Neural cell (in vitro differentiated cells): ENCODE measurements at regions not wholly inside any gene's neighbourhood (a gene's known extent, or its start where the extent isn't known, plus 50 kb on each side); places are given as distances from the start of the nearest gene placed in this dataset.

Source experiments
- H2AFZ ChIP-seq: fragments of 200-600, 300-800 bp; sonication (generic), shearing (Covaris generic); 2 replicates; pipeline ENCODE4 v1.6.0; 2014; ENCODE audit warnings: low read depth, mild to moderate bottlenecking, antibody characterized with exemption, low read length, moderate library complexity
- H3F3A ChIP-seq: fragments of 200-600 bp; shearing (Covaris generic); 2 replicates; pipeline ENCODE4 v1.6.1; 2016; ENCODE audit warnings: mild to moderate bottlenecking, moderate library complexity, mixed read lengths, antibody characterized with exemption, low read length; ENCODE audit not compliant: insufficient read depth, poor library complexity, severe bottlenecking
- H3K27ac ChIP-seq: fragments of 200-600, 300-800 bp; sonication (generic), shearing (Covaris generic); 2 replicates; pipeline ENCODE4 v1.5.1; 2014; ENCODE audit warnings: mild to moderate bottlenecking, low read length, moderate library complexity
- H3K27me3 ChIP-seq: fragments of 300-800, 200-600 bp; sonication (generic), shearing (Covaris generic); 2 replicates; pipeline ENCODE4 v1.6.0; 2014; ENCODE audit warnings: mild to moderate bottlenecking, low read depth, low read length, moderate library complexity; ENCODE audit not compliant: insufficient read depth
- H3K36me3 ChIP-seq: fragments of 300-800, 200-600 bp; sonication (generic), shearing (Covaris generic); 2 replicates; pipeline ENCODE4 v1.5.1; 2014; ENCODE audit warnings: mild to moderate bottlenecking, antibody characterized with exemption, low read length, moderate library complexity; ENCODE audit not compliant: insufficient read depth
- H3K4me2 ChIP-seq: fragments of 300-800, 200-600 bp; sonication (generic), shearing (Covaris generic); 2 replicates; pipeline ENCODE4 v1.6.0; 2014; ENCODE audit warnings: mild to moderate bottlenecking, low read length
- H3K4me3 ChIP-seq: fragments of 300-800, 200-600 bp; sonication (generic), shearing (Covaris generic); 2 replicates; pipeline ENCODE4 v1.5.1; 2014; ENCODE audit warnings: mild to moderate bottlenecking, low read length, moderate library complexity
- H3K79me2 ChIP-seq: fragments of 200-600 bp; shearing (Covaris generic); replicated peaks from 2 replicates; pipeline ENCODE4 v1.6.0; 2014; ENCODE audit warnings: mild to moderate bottlenecking, low read length, moderate library complexity; ENCODE audit not compliant: insufficient read depth
- H3K9ac ChIP-seq: fragments of 300-800, 200-600 bp; sonication (generic), shearing (Covaris generic); 2 replicates; pipeline ENCODE4 v1.6.1; 2016; ENCODE audit warnings: mild to moderate bottlenecking, low read length, mixed read lengths
- H3K9me2 ChIP-seq: fragments of 200-600 bp; shearing (Covaris generic); 2 replicates; pipeline ENCODE4 v1.6.1; 2016; ENCODE audit warnings: mild to moderate bottlenecking, low read length, mixed read lengths; ENCODE audit not compliant: insufficient read depth
- H3K9me3 ChIP-seq: fragments of 200-600, 300-800 bp; sonication (generic), shearing (Covaris generic); 2 replicates; pipeline ENCODE4 v1.6.1; 2016; ENCODE audit warnings: mild to moderate bottlenecking, mixed run types, low read length, moderate library complexity, mixed read lengths
- H4K20me1 ChIP-seq: fragments of 200-600 bp; shearing (Covaris generic); 2 replicates; pipeline ENCODE4 v1.6.1; 2016; ENCODE audit warnings: mild to moderate bottlenecking, mixed run types; ENCODE audit not compliant: insufficient read depth
- EP300 ChIP-seq: fragments of 450-650 bp; conservative IDR thresholded peaks from 2 replicates; pipeline ENCODE4 v1.6.1; 2014; ENCODE audit warnings: antibody characterized with exemption, mild to moderate bottlenecking, moderate library complexity; ENCODE audit not compliant: poor library complexity, severe bottlenecking
- EZH2 ChIP-seq: fragments of 200-600, 300-800 bp; shearing (Covaris generic), sonication (generic); IDR thresholded peaks from 2 replicates; pipeline ENCODE4 v1.6.1; 2014; ENCODE audit warnings: antibody characterized with exemption, low read length, borderline replicate concordance, mild to moderate bottlenecking; ENCODE audit not compliant: insufficient read depth, poor library complexity, severe bottlenecking
- MXI1 ChIP-seq: fragments of 450-650 bp; conservative IDR thresholded peaks from 2 replicates; pipeline ENCODE4 v1.6.1; 2014; ENCODE audit warnings: antibody characterized with exemption, mild to moderate bottlenecking; ENCODE audit not compliant: poor library complexity, severe bottlenecking
- POLR2AphosphoS5 ChIP-seq: IDR thresholded peaks from 2 replicates; pipeline ENCODE4 v1.6.1; 2012
- RAD21 ChIP-seq: fragments of 450-650 bp; conservative IDR thresholded peaks from 2 replicates; pipeline ENCODE4 v1.6.1; 2014; ENCODE audit warnings: antibody characterized with exemption, mild to moderate bottlenecking, moderate library complexity
- SMC3 ChIP-seq: fragments of 450-650 bp; conservative IDR thresholded peaks from 2 replicates; pipeline ENCODE4 v1.6.1; 2014; ENCODE audit warnings: antibody characterized with exemption, mild to moderate bottlenecking, moderate library complexity; ENCODE audit not compliant: poor library complexity
- TAF1 ChIP-seq: IDR thresholded peaks from 2 replicates; pipeline ENCODE4 v1.6.1; 2012; ENCODE audit warnings: low read depth
- TF ChIP-seq, protein P1 (sequence below): fragments of 450-650 bp; IDR thresholded peaks from 2 replicates; pipeline ENCODE4 v1.5.1; 2014; ENCODE audit warnings: antibody characterized with exemption, mild to moderate bottlenecking, moderate library complexity; ENCODE audit not compliant: poor library complexity, severe bottlenecking
- TF ChIP-seq, protein P2 (sequence below): IDR thresholded peaks from 2 replicates; pipeline ENCODE4 v1.6.1; 2012; ENCODE audit warnings: borderline replicate concordance

DNA sequence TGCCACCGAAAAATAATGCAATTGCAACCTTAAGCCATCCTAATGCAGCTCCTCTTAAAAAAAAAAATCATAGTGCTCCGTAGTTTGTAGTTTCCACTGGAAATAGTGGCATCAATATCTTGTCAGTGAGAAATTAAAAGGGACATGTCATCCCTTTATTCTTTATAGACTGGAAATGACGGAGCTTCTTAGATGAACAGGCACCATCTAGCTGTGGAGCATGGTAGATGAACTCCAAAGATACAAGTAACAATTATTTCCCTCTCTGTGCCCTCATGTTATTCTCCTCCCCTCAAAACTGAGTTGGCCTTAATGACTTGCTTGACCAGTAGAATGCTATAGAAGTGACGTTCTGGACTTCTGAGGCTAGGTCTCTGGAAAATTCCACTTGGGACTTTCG lies 268.1 kb upstream of the SPTLC3 start:
- Histone ChIP-seq H3K79me2 (no peaks in the 10 kb centered on the region), H3K27ac (no peak overlapping the region), H3K9me2 (no peaks in the 10 kb centered on the region), H3K9ac (no peak overlapping the region), H3K9me3 (no peaks in the 10 kb centered on the region), H3K4me2 (no peak overlapping the region), H4K20me1 (no peaks in the 10 kb centered on the region), H3K4me3 (no peak overlapping the region), H3F3A (no peaks in the 10 kb centered on the region), H3K36me3 (no peaks in the 10 kb centered on the region), H2AFZ (no peak overlapping the region), H3K27me3 (no peaks in the 10 kb centered on the region)
- TF ChIP-seq TAF1: no peak
- TF ChIP-seq EZH2: no peak
- no peak for TF ChIP-seq SMC3
- TF ChIP-seq POLR2AphosphoS5: no peak
- TF ChIP-seq, protein P1, sequence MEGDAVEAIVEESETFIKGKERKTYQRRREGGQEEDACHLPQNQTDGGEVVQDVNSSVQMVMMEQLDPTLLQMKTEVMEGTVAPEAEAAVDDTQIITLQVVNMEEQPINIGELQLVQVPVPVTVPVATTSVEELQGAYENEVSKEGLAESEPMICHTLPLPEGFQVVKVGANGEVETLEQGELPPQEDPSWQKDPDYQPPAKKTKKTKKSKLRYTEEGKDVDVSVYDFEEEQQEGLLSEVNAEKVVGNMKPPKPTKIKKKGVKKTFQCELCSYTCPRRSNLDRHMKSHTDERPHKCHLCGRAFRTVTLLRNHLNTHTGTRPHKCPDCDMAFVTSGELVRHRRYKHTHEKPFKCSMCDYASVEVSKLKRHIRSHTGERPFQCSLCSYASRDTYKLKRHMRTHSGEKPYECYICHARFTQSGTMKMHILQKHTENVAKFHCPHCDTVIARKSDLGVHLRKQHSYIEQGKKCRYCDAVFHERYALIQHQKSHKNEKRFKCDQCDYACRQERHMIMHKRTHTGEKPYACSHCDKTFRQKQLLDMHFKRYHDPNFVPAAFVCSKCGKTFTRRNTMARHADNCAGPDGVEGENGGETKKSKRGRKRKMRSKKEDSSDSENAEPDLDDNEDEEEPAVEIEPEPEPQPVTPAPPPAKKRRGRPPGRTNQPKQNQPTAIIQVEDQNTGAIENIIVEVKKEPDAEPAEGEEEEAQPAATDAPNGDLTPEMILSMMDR: no peak
- TF ChIP-seq EP300: no peak
- TF ChIP-seq, protein P2, sequence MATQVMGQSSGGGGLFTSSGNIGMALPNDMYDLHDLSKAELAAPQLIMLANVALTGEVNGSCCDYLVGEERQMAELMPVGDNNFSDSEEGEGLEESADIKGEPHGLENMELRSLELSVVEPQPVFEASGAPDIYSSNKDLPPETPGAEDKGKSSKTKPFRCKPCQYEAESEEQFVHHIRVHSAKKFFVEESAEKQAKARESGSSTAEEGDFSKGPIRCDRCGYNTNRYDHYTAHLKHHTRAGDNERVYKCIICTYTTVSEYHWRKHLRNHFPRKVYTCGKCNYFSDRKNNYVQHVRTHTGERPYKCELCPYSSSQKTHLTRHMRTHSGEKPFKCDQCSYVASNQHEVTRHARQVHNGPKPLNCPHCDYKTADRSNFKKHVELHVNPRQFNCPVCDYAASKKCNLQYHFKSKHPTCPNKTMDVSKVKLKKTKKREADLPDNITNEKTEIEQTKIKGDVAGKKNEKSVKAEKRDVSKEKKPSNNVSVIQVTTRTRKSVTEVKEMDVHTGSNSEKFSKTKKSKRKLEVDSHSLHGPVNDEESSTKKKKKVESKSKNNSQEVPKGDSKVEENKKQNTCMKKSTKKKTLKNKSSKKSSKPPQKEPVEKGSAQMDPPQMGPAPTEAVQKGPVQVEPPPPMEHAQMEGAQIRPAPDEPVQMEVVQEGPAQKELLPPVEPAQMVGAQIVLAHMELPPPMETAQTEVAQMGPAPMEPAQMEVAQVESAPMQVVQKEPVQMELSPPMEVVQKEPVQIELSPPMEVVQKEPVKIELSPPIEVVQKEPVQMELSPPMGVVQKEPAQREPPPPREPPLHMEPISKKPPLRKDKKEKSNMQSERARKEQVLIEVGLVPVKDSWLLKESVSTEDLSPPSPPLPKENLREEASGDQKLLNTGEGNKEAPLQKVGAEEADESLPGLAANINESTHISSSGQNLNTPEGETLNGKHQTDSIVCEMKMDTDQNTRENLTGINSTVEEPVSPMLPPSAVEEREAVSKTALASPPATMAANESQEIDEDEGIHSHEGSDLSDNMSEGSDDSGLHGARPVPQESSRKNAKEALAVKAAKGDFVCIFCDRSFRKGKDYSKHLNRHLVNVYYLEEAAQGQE: no peak
- no peak for TF ChIP-seq RAD21
- TF ChIP-seq MXI1: no peak

DNA sequence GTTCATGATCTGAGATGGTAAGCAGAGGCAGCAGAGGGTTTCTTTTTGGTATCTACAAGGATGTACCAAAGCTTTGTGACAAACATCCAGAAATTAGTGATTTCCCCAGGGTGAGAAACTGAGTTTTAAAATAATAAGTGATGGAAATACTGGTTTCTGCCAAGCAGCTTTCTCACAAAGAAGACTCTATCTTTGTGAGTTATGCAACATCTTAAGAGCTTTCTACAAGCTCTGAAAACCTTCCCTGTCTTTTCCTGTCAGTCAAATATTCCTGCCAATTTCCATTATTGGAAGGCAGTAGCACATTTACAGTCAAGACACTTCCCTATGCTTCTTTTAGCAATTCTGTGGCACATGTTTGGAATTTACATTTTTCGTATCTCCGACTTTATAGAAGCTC lies 264.7 kb upstream of the SPTLC3 start:
- H2AFZ ChIP-seq: no peak overlapping the region
- no peaks in the 10 kb centered on the region for H4K20me1 ChIP-seq
- H3F3A ChIP-seq: no peaks in the 10 kb centered on the region
- no peaks in the 10 kb centered on the region for H3K36me3 ChIP-seq
- H3K9ac ChIP-seq: no peak overlapping the region
- H3K9me2 ChIP-seq: no peaks in the 10 kb centered on the region
- no peak overlapping the region for H3K4me2 ChIP-seq
- H3K27ac ChIP-seq: no peak overlapping the region
- H3K4me3 ChIP-seq: no peak overlapping the region
- no peaks in the 10 kb centered on the region for H3K79me2 ChIP-seq
- H3K27me3 ChIP-seq: no peaks in the 10 kb centered on the region
- no peak for TF ChIP-seq RAD21
- TF ChIP-seq POLR2AphosphoS5: peak; percentile 17
- no peak for TF ChIP-seq SMC3
- TF ChIP-seq MXI1: no peak
- TF ChIP-seq, protein P2: peak; percentile 61
- no peak for TF ChIP-seq TAF1
- TF ChIP-seq, protein P1: no peak
- no peaks in the 10 kb centered on the region for H3K9me3 ChIP-seq
